IPS-NIHi11 (cell line): ENCODE measurements at regions not wholly inside any gene's neighbourhood (a gene's known extent, or its start where the extent isn't known, plus 50 kb on each side); places are given as distances from the start of the nearest gene placed in this dataset.

Experiments
- DNase-seq: peaks from one replicate; pipeline ENCODE4 v3.0.0; 2012; ENCODE audit warnings: mixed read lengths, low spot score

DNA sequence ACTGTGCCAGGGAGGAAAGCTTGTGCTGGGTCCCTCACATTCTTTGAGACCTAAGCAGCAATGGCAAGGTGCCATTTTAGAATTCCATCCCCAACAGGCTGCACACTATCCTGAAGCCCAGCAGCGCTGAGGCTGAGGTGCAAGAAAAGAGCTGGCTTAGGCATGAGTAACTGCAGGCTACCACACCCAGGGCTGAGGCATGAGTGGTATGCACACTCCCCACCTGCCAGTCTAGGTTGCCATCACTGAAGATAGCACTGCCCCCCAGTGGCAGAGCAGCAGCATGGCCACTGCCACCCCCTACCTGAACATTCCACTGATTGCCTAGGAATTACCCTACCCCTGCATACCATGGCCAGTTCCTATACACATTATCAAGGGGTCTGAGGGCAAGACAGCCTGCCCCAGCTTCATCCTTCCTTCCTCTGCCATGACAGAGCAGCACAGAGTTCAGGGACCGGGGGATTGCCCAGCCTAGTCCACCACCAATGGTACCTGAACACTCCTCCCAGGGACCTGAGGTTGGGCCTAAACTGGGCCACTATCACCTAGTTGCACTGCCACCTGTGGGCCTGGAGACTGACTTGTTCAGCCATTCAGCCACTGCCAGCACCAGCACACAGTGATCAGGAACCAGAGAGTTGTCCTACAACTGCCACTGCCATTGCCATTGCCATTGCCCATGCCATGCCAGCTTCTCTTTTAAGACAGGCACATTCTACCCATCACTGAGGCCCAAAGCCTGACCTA is 129.8 kb downstream of the SATB1 start:
- DNase-seq, result peak; percentile 81

DNA sequence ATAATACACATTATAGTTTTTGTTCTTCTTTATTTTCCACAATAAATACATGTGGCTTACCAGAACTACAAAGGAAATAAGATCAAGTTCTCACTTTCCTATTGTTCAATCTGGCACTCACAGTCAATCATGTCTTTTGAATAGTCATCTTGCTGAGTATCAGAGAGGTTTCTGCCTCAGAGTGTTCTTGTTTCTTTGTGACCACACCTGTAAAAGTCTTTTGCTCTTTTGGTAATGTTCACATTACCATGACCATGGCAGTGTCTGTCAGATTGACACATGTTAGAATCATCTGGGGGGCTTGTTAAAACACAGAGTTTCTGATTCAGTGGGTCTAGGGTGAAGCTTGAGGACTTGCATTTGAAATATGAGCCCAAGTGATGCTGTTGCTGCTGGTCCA is 135.0 kb downstream of the SATB1 start:
- DNase-seq, result no peak

DNA sequence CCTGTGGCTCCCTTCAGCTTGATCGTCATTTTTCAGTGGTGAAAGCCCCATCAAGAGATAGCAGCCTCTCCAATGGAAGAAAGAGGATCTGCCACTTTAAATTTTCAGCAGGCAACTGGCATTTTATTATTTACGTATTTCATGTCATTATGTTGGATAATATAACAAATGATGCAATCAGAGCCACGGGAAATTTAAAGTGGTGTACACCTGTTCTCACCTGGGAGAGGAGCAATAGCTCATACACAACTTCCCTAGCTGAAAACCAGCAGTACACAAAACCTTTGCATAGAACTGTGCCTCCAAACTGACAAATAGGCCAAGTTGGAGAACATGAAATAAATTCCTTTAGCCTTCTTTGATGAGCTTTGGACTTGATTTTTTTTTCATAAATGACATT is 136.9 kb downstream of the SATB1 start:
- DNase-seq, result no peak

DNA sequence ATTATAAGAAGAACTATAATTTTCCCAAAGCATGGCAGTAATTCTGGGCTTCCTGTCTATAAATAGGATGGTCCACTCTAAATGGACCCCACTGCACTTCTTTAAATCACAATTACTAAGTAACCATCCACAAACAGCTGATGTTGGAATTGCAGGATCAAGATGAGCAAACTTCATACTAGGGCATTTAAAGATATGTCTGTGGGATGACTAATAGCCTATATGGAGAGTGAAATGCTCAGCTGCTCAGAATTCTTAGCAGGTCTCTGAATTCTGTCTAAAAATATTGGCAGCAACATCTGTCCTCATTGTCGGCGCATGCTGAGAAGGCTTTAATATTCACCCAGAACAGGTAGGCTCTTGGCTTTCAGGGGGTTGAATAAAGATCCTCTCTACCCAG is 140.4 kb downstream of the SATB1 start:
- DNase-seq, result no peak

DNA sequence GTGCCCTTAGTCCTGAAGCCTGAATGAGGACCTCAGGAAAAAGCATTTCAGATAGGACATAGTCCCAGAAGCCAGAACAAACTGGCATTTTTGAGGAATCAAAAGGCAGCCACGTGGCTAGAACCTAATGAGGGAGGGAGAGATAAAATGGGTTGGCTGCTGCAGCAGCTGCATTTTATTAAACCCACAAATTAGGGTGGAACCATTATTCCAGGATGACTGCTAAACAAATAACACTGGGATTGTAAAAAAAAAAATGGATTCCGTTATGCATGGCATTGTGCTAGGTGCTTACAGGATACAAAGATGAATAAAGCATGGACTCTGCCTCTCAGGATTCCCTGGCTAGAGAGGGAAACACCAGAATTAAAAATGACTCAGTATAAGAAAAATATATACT is 141.5 kb downstream of the SATB1 start:
- no peak for DNase-seq

DNA sequence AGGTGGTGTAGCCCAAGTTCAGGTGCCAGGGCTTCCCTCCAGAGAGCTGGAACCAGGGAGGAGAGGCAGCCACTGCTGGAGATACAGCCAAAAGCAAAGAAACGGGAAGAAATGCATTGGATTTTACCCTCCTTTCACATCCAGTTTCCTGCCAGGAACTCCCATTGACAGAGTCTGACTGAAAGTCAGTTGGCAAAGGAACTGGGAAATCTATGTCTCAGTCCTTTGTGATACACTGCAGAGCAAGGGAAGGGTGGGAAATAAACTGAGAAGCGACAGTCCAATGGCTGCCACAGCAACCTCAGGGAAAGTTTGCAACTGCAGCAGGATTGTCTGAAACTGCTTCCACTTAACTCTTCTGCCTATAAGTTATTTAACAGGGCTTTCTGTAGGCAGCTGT is 142.6 kb downstream of the SATB1 start:
- DNase-seq, result no peak

DNA sequence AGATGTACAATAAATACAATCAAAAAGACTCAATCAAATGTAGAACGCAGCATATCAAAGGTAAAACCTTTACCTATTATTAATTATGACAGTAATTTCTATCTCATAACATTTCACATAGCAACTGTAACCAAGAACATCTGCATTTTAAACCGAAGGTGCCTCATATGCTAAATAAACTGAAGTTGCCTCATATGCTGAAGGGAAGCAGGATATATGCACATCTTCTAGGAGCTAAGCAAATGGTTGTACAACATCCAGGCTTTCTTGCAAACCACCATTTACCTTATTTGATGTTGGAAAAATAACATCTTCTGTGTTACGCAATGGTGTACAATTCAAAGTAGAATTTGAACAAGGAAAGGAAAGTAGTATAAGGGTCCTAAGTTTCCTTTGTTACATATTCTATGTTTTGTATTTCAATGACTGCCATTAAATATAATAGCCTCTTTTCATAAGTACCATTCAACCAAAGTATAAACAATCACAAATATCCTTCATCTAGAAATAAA is 145.9 kb downstream of the SATB1 start:
- no peak for DNase-seq

DNA sequence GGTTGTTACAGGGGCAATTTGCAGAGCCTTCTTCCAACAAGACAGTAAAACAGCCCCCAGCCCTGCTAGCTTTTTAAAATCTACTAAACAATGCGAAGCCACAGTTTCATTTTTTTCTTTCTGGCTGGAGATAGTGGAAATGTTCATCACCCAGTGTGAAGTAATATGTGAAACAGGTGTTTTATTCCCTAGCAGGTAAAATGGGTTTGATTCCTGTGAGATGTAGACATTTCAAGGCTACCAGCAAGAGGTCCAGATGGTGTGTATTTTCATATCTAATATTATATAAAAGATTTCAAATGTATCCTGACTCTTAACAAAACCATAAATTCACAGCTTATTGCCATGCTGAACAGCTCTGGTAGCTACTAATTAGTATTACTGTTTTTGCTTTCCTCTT is 160.3 kb downstream of the SATB1 start:
- no peak for DNase-seq

DNA sequence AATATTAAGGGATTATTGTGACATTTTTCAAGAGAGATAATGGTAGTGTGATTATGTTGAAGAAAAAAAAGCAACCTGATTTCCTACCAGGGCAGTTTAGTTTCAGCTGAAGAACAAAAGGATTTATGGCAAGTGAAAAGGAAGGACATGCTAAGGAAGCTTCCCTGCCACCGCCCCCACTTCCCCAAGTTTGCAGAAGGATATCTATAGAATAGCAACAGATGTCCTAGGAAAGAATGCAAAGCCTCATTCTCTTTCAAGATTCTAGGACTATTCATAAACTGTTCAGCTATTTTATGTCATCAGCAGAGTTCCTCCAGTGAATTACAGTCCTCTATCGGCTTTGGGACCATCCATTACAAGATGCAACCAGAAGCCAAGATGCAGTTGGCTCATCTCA is 160.8 kb downstream of the SATB1 start:
- no peak for DNase-seq

DNA sequence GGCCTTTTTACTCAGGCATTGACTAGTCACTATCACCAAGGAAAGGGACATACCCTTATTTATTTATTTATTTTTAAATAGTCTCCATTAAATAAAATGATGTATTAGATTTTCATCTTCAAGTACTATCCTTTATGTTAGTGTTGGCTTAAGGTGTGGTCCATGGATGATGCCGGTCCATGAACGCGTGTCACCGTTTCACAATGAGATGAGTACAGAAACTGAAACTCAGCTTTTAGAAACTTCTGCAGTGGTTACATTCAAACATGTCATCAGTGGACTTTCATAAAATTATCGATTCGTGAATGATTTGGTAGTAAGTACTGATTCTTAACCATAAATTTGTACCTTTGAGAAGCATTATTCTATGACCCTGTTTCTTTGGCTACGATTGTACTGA is 166.6 kb downstream of the SATB1 start:
- no peak for DNase-seq

DNA sequence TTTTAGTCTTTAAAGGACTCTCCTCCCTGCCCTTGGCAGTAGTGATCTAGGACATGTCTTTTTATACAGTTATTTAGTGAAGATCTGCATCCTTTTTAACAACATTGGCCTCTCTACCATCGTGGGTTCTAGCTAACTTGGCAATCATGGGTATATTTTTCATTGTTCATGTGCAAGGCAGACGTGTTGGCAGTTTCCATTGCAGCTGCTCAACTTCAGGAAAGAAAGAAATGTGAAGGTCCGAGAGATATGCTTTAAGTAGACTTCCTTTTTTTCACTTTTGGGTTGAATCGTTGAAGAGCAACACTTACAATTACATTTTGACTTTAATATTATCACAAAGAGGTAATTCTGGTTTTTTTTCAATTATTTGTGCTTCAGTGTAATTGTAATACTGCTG is 172.6 kb downstream of the SATB1 start:
- DNase-seq, result no peak

DNA sequence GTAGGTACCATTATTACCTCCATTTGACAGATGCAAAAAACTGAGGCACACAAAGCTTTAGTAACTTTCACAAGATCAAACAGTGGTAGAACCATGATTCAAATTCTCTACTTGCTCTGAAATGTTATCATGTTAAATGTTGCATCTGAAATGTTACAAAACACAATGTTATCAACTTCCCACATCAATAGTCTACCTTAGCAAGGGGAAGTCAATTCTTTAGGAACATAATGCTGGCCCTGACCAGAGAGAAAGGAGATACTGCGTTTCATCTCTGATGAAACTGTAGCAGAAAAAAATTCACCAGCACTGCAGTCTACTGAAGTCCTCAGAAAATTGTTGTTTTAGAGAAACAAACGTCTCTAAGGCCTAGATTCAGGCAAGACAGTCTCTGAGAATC is 174.1 kb downstream of the SATB1 start:
- no peak for DNase-seq

DNA sequence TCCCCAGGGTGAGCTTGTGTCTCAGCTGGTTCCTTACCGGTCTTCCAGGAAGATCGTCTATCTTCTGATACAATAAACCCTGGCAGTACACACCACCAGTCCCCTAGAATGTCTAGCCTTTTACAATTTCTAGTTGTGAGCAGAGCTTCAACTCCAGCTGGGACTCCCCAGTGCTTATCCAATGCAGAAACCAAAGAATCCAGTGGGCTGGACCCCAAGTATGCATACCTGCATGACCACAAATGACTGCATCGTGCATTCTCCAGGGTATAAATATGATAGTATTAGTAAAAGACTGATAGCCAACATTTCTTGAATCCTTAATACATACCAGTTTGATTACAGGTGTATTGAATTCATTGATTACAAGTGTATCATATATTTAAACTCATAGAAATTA is 176.0 kb downstream of the SATB1 start:
- DNase-seq, result no peak

DNA sequence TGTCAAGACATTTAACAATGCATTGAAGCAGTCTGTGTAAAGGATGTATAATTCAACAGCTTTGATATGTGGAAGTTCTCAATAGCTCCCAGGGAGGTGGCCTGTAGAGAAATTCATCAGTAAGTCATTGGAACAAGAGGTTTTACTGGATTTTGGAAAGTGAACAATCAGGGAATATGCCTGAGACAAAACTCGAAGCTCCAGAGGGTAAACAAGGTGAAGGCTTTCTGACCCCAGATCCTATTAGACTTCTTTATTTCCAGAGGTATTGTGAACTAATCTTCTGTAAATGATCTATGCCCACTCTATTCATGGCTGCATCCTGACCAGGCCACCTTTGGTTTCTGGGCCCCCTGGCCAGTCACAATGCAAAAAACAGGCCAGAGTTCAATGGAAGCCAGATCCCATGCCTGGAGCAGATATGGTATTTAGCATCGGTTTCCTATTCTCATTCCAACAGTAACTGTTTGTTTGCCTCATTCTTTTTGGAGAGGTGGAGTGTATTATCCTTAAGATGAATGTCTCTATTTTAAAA is 177.3 kb downstream of the SATB1 start:
- no peak for DNase-seq

DNA sequence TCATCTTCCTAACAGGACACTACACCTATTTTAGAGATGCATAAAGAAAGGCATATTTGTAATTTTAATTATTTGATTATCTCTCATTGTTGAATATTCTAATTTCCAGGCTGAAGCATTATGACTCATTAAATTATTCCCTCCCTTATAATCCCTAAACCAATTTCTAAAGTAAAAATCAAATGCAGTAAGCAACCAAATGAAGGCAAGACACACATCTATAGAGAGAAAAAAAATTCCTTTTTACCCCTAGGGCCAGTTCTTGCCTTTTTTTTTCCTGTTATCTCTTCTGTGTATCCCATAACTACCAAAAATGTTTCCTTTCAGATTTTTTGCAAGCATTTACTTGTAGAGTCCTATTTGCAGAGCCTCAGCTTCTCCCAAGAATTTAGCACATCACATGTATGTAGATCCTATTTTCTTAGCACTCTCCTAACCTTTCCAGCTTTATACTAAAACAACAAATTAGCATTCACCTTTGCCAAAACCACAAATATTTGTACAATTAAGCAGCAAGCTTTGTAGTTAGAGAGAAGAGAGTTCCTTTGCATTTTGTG is 177.9 kb downstream of the SATB1 start:
- DNase-seq, result no peak

DNA sequence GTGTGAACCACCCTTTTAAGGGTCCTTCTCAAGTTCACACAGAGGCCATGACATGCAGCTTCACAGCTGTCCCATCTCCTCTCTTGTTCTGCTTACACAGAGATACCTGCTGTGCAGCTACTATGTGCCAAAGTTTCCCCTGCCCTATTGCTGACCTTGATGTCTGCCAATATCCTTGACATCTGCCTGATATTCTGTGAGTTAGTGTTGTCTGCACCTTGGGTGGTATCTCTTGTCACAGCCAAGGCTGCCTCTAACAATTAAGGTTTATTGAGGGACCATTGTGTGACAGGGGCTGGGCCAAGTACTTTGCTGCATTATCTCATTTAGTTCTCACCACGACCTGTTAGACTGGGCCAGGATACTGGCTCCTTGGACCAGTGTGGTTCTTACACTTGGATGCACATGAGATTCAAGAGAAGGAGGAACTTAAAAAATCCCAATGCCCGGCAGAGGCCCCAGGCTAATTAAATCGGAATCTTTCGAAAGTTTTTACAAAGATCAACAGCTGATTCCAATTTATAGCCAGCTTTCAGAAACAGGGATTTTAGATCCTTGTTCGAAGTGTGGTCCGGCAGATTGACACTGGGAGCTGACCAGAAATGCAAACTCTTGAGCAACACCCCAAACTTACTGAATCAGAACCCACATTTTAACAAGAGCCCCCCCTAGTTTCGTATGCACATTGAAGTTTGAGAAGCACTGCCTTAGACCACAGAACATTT is 178.6 kb downstream of the SATB1 start:
- DNase-seq, result no peak

DNA sequence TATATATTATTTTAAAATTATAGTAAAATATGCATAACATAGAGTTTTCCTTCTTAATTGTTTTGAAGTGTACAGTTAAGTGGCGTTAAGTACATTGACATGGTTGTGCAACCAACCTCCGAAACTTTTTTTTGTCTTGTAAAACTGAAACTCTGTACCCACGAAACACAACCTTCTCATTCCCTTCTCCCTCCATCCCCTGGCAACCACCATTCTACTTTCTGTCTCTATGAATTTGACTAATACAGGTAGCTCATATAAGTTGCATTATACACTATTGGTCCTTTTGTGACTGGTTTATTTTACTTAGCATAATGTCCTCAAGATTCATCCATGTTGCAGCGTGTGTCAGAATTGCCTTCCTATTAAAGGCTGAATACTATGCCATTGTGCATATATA is 179.4 kb downstream of the SATB1 start:
- DNase-seq, result no peak

DNA sequence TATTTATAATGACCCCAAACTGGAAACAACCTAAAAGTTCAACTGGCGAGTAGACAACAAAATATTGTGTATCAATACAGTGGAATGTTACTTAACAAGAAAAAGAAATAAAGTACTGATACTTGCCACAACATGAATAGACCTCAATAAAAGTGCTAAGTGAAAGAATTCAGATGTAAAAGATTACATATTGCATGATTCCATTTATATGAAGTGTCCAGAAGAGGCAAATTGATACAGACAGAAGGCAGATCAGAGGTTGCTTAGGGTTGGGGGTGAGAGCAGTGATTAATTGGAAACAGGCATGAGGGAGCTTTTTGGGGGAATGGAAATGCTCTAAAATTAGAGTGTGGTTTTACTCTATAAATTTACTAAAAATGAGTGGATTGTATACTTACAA is 183.3 kb downstream of the SATB1 start:
- DNase-seq, result no peak

DNA sequence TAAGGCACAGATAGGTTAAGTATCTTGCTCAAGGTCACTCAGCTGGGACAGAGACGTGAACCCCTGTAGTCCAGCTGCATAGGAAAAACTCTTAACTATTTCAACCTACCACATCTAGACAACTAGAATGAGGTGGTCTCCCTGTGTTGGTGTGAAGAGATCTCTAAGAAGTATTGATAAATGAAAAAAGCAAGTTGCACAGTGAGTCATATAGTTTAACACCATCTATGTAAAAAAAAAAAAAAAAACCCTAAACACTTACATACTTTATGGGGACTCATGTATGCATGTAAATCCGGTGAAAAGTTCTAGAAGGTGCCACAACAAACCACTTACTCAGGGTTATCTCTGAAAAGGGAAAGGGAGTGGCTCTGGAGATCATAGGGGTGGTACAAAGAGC is 185.5 kb downstream of the SATB1 start:
- DNase-seq, result no peak

DNA sequence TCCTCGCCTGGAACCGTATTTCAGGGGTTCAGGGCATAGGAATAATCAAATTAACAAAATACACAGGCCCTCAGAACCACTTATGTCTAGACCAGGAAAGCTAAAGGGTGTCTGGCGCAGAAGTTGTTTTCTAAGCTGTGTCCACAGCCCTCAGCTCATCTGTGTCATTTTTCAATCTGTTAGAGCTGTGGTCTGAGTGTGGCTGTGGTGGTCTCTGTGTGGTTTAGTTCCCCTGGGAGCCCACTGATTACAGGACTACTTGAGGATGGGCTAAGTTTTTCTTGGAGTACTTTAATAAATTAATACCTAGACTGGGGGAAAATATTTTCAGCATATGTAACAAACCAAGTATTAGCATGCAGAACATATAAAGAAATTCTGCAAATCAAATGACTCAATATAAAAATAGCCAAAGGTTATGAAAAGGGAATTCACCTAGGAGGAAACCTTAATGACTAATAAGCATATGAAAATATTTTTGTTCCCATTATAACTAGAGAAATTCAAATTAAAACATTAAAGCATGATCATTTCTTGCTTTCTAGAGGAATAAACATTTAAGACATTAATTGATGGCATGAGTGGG is 186.3 kb downstream of the SATB1 start:
- no peak for DNase-seq

DNA sequence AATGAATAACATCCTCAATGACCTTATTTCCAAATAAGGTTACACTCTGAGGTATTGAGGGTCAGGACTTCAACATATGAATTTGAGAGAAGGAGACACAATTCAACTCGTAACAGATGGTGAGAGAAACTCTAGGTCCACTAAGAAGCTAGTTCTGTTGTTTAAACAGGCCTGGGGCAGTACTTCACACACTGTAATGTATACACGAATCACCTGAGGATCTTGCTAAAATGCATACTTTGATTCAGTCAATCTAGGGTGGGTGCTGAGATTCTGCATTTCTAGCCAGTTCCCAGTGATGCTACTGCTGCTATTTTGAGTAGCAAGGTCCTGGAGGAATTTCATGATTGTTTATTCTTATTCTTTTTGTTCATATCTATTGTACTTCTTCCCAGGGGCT is 186.8 kb downstream of the SATB1 start:
- no peak for DNase-seq

DNA sequence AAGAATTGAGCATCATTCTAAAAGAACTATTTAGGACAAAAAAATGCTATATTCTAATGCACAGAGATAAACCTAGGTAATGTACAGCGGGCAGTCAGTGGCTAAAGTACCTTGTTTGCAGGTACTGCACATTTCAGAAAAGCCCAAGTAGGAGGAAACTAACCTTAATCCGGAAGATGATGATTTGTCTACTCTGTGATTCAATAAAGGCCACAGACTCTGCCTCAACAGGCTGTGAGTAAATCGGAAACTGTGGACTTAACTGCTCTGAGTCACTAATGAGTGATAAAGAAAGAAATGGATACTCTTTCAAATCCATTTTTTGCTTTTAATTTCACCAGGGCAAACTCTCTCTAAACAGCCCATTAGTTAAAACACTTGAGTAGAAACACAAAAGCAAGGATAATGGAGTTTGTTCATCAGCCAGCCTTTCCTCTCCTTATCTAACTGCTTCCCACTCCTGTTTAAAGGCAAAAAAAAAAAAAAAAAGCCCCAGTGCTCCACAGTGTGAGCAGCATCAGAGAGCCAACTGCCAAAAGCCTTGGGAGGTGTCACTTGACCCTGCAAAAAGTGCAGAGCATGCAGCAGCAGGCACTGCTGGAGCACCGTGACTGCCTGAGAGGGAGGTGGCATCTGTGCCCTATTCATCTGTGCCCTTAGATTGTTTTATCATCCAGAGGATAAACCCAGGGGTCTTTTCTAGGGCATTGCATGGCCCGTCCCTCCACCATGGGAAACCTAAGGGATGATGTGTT is 187.7 kb downstream of the SATB1 start:
- DNase-seq, result no peak
